Left colon (tissue), 2 donors: ENCODE measurements at regions not wholly inside any gene's neighbourhood (a gene's known extent, or its start where the extent isn't known, plus 50 kb on each side); places are given as distances from the start of the nearest gene placed in this dataset.
"Not testable (repeated sequence)": the region's sequence is repeated elsewhere in the genome, so short reads cannot be mapped to it uniquely, and the experiment has no call there.

ENCODE experiments used
- ATAC-seq: fragments of 200-7000 bp; cut with Tn5 transposase; one replicate; pipeline ENCODE4 v1.9.1; 2020; ENCODE audit warnings: mild to moderate bottlenecking, moderate library complexity
- DNase-seq, 2 donors: peaks; one replicate each; pipeline ENCODE4 v3.0.0-alpha.2; 2020
- intact Hi-C, 2 donors: fragments of 100-400 bp; cut with DNase I in 1 of 2; cut with micrococcal nuclease in 1 of 2; formaldehyde crosslinking; loops; one replicate each; pipeline versions ENCODE4 v1.11.2 to v1.14.0; 2022; cut with DNase I, micrococcal nuclease
- donor health status: DM: no; HTN: no; CAD: no.
- donor health status: DM: yes; HTN: yes; CAD: no.

- intact Hi-C loops, result no loop called here
- ATAC-seq, result peak; percentile 69
- no peak for DNase-seq
Observed at GRCh38 chr4:120238277-120238973, 171.8 kb upstream of the MAD2L1 start.

DNA sequence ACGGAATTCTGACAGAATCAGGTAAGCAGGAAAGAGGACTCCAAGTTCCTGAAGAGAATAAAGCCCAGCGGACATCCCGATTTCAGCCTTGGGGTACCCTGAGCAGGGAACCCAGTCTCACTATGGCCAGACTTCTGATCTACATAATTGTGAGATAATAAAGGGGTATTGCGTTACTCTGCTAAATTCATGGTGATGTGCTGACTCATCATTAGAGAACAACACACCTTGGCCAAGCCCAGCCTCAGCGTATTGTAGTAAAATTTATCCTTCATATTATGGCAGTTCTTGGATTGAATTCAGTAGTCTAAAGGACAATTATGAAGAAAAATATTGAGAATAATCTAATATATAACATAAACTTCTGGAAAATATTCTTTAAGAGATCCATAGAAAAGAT, 170.2 kb upstream of the MAD2L1 start:
- intact Hi-C loops, result no loop called here
- DNase-seq (no peak), ATAC-seq (no peak)

- ATAC-seq (no peak), DNase-seq (no peak)
- intact Hi-C loops, result no loop called here
Observed at GRCh38 chr4:120232050-120232449, 165.4 kb upstream of the MAD2L1 start.

DNA sequence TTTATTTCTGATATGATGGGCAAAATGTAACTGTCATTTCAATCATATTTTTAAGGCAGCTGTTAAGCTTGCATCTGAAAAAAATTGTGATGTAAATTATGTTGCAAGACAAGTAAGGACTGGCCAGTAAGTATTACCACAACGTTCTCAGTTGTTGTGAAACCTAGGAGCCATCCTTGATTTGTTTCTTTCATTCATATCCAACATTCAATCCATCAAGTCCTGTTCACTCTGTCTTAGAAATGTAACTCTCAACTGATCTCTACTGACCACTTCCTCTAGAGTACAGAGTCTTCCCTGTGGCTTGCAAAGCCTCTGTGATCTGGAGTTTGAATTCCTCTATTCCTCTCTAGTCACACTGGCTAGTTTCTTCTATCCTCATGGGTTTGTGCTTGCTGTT, 161.4 kb upstream of the MAD2L1 start:
- no peak for DNase-seq
- intact Hi-C loops, result no loop called here
- no peak for ATAC-seq

GRCh38 chr4:120227554-120227953, 160.9 kb upstream of the MAD2L1 start:
- ATAC-seq, result no peak
- DNase-seq, result no peak
- intact Hi-C loops, result no loop called here

GRCh38 chr4:120225527-120225926, 158.9 kb upstream of the MAD2L1 start:
- ATAC-seq (peak; percentile 98), DNase-seq (peak in 1 of 2 donors; percentile 25)
- intact Hi-C loops, result no loop called here

DNA sequence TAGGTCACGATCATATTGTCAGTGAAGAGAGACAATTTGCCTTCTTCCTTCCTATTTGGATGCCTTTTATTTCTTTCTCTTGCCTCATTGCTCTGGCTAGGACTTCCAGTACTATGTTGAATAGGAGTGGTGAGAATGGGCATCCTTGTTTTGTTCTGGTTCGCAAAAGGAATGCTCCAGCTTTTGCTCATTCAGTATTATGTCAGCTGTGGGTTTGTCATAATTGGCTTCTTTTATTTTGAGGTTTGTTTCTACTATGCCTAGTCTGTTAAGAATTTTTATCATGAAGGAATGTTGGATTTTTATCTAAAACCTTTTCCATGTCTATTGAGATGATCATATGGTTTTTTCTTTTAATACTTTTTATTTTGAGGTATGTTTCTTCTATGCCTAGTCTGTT, 152.3 kb upstream of the MAD2L1 start:
- intact Hi-C loops, result no loop called here
- no peak for ATAC-seq

DNA sequence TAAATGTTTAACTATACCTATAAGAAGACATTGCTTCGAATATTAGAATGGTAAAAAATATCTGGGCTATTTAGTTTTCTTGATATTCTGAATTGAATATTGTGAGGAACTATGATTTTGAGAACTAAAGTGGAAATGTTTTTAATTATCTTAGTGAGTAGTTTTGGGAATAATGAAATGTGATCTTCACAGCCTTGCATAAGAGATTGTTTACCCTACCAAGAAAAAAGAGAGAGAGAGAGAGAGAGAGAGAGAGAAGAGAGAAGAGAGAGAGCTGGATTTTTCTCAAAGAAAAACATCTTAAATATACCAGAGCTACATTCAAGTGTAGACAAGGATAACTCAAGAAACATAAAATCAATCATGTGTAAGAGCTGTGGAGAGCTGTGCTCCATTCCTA, 148.7 kb upstream of the MAD2L1 start:
- intact Hi-C loops, result no loop called here
- no peak for DNase-seq
- ATAC-seq, result no peak

More for the DNA sequence above, 152.3 kb upstream of the MAD2L1 start:
- DNase-seq, result no peak

GRCh38 chr4:120211408-120212015, 144.9 kb upstream of the MAD2L1 start:
- intact Hi-C loops, result no loop called here
- ATAC-seq, result no peak
- DNase-seq, result no peak

- no peak for DNase-seq
- intact Hi-C loops, result no loop called here
- no peak for ATAC-seq
Observed at GRCh38 chr4:120209706-120210105, 143.1 kb upstream of the MAD2L1 start.

GRCh38 chr4:120207021-120207420, 140.4 kb upstream of the MAD2L1 start:
- DNase-seq (no peak), ATAC-seq (no peak)
- intact Hi-C loops, result no loop called here

- intact Hi-C loops, result no loop called here
- no peak for ATAC-seq
- no peak for DNase-seq
Observed at GRCh38 chr4:120202222-120202621, 135.6 kb upstream of the MAD2L1 start.

DNA sequence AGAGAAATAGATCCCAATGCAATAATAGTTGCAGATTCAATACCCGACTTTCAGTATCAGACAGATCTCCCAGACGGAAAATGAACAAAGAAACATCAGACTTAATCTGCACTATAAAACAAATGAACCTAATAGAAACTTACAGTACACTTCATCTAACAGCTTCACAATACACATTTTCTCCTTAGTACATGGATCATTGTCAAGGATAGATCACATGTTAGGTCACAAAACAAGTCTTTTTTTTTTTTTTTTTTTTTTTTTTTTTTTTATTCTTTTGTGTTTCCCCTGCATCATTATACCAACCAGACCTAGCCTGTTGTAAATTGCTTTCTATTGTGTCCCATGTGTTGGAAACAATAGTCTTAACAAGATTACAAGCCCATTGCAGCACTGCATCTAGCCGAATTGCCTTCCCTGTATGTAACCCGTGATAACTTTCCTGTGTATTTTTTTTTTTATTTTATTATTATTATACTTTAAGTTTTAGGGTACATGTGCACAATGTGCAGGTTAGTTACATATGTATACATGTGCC, 134.0 kb upstream of the MAD2L1 start:
- DNase-seq, ATAC-seq, intact Hi-C loops: not testable (repeated sequence)

DNA sequence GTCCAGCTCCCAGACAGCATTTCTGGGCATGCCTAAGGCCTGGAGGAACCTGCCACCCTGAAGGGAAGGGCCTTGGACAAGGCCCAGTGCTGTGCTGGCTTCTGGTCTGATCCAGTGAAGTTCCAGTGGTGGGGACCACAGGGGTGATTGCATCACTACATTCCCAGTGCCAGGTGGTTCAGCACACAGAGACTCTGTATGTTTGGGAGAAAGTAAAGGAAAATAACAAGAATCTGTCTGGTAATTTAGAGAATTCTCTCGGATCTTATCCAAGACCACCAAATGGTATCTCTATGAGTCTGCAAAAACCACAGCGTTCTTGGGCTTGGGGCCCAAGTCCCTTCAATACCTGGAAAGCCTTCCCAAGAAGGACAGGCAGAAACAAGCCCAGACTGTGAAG, 131.8 kb upstream of the MAD2L1 start:
- intact Hi-C loops, result no loop called here
- ATAC-seq (no peak), DNase-seq (no peak)

DNA sequence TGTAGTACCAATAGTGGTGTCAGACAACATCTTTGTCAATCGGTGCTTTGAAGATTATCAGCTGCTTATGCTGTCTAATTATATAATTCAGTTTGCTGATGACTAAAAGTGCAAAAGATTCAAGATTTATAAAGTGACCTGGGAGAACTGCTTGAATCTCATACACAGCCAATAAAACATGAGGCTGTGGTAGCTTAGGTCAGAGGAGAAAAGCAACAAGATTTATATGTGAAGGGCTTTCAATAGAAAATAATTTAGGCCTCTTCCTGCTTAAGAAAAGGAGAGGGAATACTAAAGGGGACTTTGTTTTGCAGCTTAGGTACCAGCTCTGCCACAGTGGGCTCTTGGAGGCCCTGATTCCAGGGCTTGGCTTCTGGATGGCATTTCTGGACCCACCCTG, 111.0 kb upstream of the MAD2L1 start:
- intact Hi-C loops, result no loop called here
- DNase-seq (no peak), ATAC-seq (no peak)

- ATAC-seq (no peak), DNase-seq (no peak)
- intact Hi-C loops, result no loop called here
Observed at GRCh38 chr4:120175272-120175671, 108.6 kb upstream of the MAD2L1 start.

DNA sequence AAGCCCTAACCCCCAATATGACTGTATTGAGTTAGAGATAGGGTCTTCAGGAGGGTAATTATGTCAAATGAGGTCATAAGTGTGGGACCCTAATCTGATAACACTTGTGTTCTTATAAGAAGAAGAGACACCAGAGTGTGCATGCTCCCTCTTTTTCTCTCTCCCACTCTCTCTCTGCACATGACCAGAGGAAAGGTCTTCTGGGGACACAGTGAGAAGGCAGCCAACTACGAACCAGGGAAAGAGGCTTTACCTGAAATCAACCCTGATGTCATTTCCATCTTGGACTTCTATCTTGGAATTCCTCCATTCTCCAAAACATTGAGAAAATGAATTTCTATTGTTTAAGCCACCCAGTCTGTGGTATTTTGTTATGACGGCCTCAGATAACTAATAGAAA, 97.2 kb upstream of the MAD2L1 start:
- ATAC-seq, result no peak

DNA sequence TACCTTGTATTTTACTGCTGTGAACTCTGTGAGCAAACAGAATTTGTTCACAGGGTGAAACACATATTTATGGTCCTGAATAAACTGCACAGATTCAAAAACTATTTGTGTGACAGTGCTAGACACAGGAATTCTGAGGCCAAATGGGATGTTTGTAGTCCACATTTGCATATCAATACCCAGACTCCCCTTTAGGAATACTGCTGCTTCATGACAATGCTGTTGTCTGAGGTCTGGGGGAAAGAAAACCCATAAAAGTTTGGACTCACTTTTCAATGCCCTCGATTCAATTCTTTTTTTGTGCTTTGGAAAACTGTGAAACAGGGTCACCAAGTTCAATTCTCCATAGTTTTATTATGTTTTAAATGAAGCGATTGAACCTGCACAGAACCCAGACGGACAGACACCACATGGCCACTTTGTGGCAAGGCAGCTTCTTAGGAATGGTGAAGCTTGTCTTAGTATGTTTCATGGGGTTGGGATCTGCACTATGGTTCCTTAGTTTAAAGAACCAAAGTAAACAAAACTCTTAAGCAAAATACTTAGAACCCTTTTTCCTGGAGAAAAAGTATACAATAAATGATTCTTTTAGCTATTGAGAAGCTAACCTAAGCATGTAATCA, 92.3 kb upstream of the MAD2L1 start:
- intact Hi-C loops, result loop anchor here in 1 of 2 donors (5.0 kb wide), 1 partner anchor 938 kb away; no protein-coding TSS in a partner anchor
- ATAC-seq (no peak), DNase-seq (no peak)

More for the DNA sequence above, 97.2 kb upstream of the MAD2L1 start:
- intact Hi-C loops, result no loop called here
- no peak for DNase-seq

- intact Hi-C loops, result loop anchor here in 1 of 2 donors (5.0 kb wide), 1 partner anchor 939 kb away; no protein-coding TSS in a partner anchor
- ATAC-seq, result no peak
- DNase-seq, result no peak
Observed at GRCh38 chr4:120158046-120158445, 91.4 kb upstream of the MAD2L1 start.
